Progenitor cell of endocrine pancreas (in vitro differentiated cells): ENCODE measurements at regions not wholly inside any gene's neighbourhood (a gene's known extent, or its start where the extent isn't known, plus 50 kb on each side); places are given as distances from the start of the nearest gene placed in this dataset.

Experiments used
- DNase-seq: peaks from one replicate; pipeline ENCODE4 v3.0.0; 2021; ENCODE audit warnings: low spot score; ENCODE audit not compliant: unreplicated experiment
- H3K27ac Mint-ChIP-seq: 2 replicates; pipeline ENCODE4 v1.8.0; 2021; ENCODE audit warnings: mild to moderate bottlenecking, moderate library complexity, mixed read lengths
- H3K27me3 Mint-ChIP-seq: 2 replicates; pipeline ENCODE4 v1.8.0; 2021; ENCODE audit warnings: mixed read lengths
- H3K36me3 Mint-ChIP-seq: 2 replicates; pipeline ENCODE4 v1.8.0; 2022; ENCODE audit warnings: mixed read lengths; ENCODE audit not compliant: insufficient read depth
- H3K4me1 Mint-ChIP-seq: 2 replicates; pipeline ENCODE4 v1.8.0; 2021; ENCODE audit warnings: low read depth, mixed read lengths
- H3K4me3 Mint-ChIP-seq: 2 replicates; pipeline ENCODE4 v1.8.0; 2021; ENCODE audit warnings: low read depth, mild to moderate bottlenecking, moderate library complexity, mixed read lengths
- H3K9me3 Mint-ChIP-seq: 2 replicates; pipeline ENCODE4 v1.8.0; 2021; ENCODE audit warnings: low read depth, mixed read lengths
- TF ChIP-seq, protein P1 (sequence below): fragments of 200-600 bp; sonication (generic); IDR thresholded peaks from one replicate; pipeline ENCODE4 v1.5.0; 2021; ENCODE audit warnings: antibody characterized with exemption, mild to moderate bottlenecking; ENCODE audit not compliant: unreplicated experiment

DNA sequence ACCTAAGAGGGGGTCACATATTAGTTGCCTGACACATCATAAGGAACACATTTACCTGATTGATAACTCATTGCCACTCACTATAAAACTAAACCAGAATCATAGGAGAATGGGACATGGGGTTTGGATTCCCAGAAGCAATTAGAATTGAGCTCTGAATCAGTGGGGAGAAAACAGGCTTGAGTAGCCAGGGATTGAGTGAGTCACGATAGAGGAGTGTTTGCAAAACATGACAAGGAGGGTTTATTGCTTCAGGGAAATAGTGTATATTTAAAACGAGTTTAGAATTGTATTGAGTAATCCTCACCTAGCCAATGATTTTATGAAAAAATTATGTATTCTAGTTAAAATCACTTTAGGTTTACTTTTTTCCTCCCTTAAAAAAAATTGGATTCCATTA is 101.1 kb upstream of the THRB start:
- H3K4me1 Mint-ChIP-seq = peaks cover 33% of the 10 kb centered on the region
- DNase-seq = no peak
- H3K27me3 Mint-ChIP-seq = peaks cover 29% of the 10 kb centered on the region
- H3K36me3 Mint-ChIP-seq = no peaks in the 10 kb centered on the region
- no peaks in the 10 kb centered on the region for H3K9me3 Mint-ChIP-seq
- TF ChIP-seq, protein P1, sequence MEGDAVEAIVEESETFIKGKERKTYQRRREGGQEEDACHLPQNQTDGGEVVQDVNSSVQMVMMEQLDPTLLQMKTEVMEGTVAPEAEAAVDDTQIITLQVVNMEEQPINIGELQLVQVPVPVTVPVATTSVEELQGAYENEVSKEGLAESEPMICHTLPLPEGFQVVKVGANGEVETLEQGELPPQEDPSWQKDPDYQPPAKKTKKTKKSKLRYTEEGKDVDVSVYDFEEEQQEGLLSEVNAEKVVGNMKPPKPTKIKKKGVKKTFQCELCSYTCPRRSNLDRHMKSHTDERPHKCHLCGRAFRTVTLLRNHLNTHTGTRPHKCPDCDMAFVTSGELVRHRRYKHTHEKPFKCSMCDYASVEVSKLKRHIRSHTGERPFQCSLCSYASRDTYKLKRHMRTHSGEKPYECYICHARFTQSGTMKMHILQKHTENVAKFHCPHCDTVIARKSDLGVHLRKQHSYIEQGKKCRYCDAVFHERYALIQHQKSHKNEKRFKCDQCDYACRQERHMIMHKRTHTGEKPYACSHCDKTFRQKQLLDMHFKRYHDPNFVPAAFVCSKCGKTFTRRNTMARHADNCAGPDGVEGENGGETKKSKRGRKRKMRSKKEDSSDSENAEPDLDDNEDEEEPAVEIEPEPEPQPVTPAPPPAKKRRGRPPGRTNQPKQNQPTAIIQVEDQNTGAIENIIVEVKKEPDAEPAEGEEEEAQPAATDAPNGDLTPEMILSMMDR = no peak
- no peak overlapping the region for H3K27ac Mint-ChIP-seq
- H3K4me3 Mint-ChIP-seq = no peak overlapping the region

DNA sequence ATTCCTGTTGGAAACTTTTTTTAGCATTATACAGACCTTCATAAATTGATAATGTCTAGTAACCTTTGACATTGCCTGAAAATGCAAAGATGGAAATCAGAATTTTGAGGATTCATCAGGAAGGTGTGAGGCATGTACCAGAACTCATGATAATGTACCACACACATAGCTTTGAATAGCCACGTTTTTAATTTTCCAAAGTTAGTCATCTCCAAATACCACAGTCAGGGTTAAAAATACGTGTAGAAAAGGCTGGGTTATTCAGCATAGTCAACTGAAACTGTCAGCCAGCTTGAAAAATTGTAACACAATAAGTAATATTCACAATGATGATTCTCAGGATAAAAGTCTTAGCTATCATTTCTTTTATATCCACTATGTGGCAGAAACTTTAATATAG is 102.0 kb upstream of the THRB start:
- H3K4me3 Mint-ChIP-seq = no peak overlapping the region
- H3K9me3 Mint-ChIP-seq = no peaks in the 10 kb centered on the region
- TF ChIP-seq, protein P1 = no peak
- peaks cover 31% of the 10 kb centered on the region for H3K4me1 Mint-ChIP-seq
- H3K27me3 Mint-ChIP-seq = peaks cover 35% of the 10 kb centered on the region
- no peaks in the 10 kb centered on the region for H3K36me3 Mint-ChIP-seq
- no peak for DNase-seq
- H3K27ac Mint-ChIP-seq = peak overlapping the region; percentile 14

DNA sequence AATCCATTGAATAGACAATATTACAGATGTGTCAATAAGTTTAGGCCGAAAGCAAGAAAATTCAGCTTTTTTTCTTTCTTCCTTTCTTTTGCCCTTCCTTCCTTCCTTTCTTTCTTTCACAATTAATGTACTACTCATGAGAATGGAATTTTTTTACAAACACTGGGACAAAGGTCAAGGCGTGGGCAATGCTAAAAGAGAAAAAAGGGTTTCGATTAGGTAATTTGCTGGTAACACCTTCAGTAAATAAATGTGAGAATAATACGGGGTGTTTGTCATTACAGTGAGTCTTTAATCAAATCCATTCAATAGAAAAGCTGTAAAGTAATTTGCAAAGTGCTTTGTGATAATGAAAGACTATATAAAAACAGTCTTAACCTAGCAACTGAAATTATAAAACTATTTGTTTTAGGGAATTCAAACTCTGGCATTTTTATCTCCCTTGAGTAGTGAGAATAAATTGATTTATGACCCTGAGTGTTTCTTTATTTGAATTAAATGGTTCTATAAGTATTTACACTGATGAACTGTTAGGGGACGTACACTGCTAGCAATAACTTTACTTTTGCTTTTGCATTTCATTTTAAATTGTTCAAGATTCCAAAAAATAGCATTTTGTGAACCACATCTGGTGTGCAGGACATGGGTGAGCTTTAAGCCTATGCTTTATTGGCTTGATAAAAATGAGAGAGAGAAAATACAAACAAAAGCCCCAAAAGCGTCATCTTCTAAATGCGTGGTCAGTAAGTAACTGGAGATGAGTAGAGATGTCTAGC is 104.2 kb upstream of the THRB start:
- TF ChIP-seq, protein P1 = no peak
- no peak for DNase-seq
- Mint-ChIP-seq H3K27me3 (peaks cover 52% of the 10 kb centered on the region), H3K4me1 (peaks cover 27% of the 10 kb centered on the region), H3K9me3 (no peaks in the 10 kb centered on the region), H3K4me3 (no peak overlapping the region), H3K27ac (peak overlapping the region; percentile 95), H3K36me3 (peaks cover 2% of the 10 kb centered on the region)

DNA sequence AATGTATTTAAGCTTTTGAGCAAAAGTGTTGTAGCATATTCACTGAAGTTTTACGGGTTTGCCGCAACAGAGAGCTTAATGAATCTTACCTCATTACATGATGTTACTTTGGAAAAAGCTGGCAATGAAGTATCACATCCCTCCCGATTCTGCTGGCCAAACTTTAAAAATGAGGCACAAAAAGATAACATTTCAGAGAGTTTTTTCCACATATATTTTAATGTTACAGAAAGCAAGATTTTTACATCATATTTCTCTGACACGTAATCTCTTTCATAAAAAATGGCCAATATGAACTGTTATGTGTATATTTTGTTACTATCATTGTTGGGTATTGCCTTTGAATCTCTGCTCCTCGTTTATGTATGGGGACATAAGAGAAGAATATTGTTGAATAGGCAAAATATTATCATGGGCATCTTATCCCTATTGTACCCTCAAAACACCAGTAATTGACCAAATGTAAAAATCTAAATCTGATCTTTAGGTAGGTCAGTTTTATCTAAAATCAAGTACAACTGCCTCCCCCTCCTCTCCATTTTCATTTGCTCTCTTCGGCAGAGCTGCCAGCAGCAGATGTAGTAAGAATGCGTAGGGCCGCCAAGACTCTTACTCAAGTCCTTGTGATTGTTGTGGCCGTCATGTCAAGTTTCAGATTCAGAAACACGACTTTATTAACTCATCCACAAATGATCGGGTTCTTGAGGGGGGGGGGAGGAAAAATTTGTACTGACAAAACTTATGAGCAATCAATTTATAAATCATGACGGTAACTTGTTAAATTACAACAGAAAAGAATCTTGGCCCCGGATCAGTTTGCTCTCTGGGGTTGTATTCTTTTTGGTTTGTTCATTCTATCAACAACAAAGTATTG is 106.7 kb upstream of the THRB start:
- Mint-ChIP-seq H3K27ac (peak overlapping the region; percentile 9), H3K36me3 (peaks cover 5% of the 10 kb centered on the region), H3K9me3 (peaks cover 6% of the 10 kb centered on the region), H3K4me3 (no peak overlapping the region), H3K4me1 (peaks cover 28% of the 10 kb centered on the region), H3K27me3 (peaks cover 40% of the 10 kb centered on the region)
- TF ChIP-seq, protein P1 = no peak
- DNase-seq = no peak

DNA sequence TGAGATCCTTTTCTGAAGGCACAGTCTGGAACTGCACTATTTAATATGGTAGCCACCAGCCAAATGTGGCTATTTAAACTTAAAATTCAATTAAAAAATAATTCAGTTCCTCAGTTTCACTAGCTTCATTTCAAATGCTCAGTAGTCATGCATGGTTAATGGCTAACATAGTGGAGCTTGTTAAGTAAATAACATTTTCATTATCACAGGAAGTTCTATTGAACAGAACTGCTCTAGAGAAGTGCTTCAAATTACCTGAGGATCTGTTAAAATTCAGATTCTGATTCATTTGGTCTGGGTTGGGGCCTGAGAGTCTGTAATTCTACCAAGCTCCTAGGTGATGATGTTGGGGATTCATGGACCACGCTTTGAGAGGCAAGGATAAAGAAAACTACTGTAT is 109.6 kb upstream of the THRB start:
- peaks cover 11% of the 10 kb centered on the region for H3K4me1 Mint-ChIP-seq
- peaks cover 5% of the 10 kb centered on the region for H3K36me3 Mint-ChIP-seq
- peak overlapping the region; percentile 48 for H3K27ac Mint-ChIP-seq
- no peak overlapping the region for H3K4me3 Mint-ChIP-seq
- peaks cover 6% of the 10 kb centered on the region for H3K9me3 Mint-ChIP-seq
- TF ChIP-seq, protein P1 = no peak
- DNase-seq = no peak
- H3K27me3 Mint-ChIP-seq = peaks cover 46% of the 10 kb centered on the region
